ENCODE measurements at regions not wholly inside any gene's neighbourhood (a gene's known extent, or its start where the extent isn't known, plus 50 kb on each side); places are given as distances from the start of the nearest gene placed in this dataset.

DNA sequence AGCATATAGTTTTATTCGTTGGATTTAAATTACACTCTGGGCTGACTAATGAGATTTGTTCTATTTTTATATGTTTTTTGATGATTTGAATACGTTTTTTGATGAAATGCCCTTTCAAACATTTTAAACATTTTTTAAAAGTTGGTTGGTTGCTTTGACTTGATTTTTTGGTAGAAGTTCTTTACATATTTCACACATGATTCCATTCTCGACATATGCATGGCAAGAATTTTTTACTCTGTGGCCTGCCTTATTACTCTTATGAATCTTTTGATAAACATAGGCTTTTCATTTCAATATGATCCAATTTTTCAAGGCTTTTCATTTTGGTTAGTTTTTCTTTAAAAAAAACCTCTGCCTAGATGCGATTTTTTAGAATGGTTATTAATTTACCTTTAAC, 617.0 kb downstream of the RNF144B start (continued):
- TF ChIP-seq, protein P1, sequence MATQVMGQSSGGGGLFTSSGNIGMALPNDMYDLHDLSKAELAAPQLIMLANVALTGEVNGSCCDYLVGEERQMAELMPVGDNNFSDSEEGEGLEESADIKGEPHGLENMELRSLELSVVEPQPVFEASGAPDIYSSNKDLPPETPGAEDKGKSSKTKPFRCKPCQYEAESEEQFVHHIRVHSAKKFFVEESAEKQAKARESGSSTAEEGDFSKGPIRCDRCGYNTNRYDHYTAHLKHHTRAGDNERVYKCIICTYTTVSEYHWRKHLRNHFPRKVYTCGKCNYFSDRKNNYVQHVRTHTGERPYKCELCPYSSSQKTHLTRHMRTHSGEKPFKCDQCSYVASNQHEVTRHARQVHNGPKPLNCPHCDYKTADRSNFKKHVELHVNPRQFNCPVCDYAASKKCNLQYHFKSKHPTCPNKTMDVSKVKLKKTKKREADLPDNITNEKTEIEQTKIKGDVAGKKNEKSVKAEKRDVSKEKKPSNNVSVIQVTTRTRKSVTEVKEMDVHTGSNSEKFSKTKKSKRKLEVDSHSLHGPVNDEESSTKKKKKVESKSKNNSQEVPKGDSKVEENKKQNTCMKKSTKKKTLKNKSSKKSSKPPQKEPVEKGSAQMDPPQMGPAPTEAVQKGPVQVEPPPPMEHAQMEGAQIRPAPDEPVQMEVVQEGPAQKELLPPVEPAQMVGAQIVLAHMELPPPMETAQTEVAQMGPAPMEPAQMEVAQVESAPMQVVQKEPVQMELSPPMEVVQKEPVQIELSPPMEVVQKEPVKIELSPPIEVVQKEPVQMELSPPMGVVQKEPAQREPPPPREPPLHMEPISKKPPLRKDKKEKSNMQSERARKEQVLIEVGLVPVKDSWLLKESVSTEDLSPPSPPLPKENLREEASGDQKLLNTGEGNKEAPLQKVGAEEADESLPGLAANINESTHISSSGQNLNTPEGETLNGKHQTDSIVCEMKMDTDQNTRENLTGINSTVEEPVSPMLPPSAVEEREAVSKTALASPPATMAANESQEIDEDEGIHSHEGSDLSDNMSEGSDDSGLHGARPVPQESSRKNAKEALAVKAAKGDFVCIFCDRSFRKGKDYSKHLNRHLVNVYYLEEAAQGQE (IDR thresholded peaks at IDR 0.05; ENCODE audit: low read depth), result no peak
- no peak for TF ChIP-seq EZH2 (IDR thresholded peaks at IDR 0.05)
- no peak for TF ChIP-seq EZH2phosphoT487 (IDR thresholded peaks at IDR 0.05; ENCODE audit: borderline replicate concordance)
- TF ChIP-seq FOSL1 (IDR thresholded peaks at IDR 0.05; ENCODE audit: low read depth), result no peak

DNA sequence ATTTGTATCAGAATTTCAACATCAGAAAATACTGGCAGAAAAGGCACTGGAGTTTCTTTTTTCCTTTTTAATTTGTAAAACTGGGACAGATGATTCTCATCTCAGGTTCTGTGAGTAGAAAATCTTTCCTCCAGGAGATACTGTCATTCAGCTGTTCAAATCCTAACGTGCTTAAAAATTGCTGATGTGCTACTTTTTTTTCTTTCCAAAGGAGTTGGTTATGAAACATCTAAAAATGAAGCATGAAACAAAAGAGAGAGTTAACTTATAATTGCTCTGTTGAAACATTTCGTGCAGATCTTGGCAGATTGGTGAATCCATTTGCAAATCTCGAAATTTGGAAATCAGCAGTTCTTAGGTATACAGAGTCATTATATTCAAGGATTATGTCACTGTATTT, 622.6 kb downstream of the RNF144B start:
- H3K9me2 ChIP-seq (ENCODE audit: insufficient read depth), result no peaks in the 10 kb centered on the region
- no peak for TF ChIP-seq CBX3 (IDR thresholded peaks at IDR 0.05; ENCODE audit: low read depth)
- RAD21 ChIA-PET (ENCODE audit: low non-redundant PET in 1 of 2, low total read pairs in 2 of 2, uncharacterized antibody in 2 of 2, unreplicated experiment in 2 of 2), result no interaction called here
- no peak overlapping the region for H3K4me2 ChIP-seq (ENCODE audit: low read length)
- no peaks in the 10 kb centered on the region for H3K79me2 ChIP-seq (ENCODE audit: insufficient read depth, low read length)
- CTCF ChIA-PET, result interaction anchor here (2.0 kb wide), 1 partner anchor 12 kb away, joined by 8 read pairs; no protein-coding TSS in a partner anchor
- no peak overlapping the region for H3K9ac ChIP-seq (ENCODE audit: low read length)
- POLR2A ChIA-PET, result no interaction called here
- no peak overlapping the region for H3K27ac ChIP-seq (ENCODE audit: low read depth, low read length)
- H3K27me3 ChIP-seq (ENCODE audit: insufficient read depth, low read length), result no peaks in the 10 kb centered on the region
- H3K4me1 ChIP-seq (ENCODE audit: control insufficient read depth in 1 of 2, insufficient read depth in 2 of 2, low read length in 2 of 2), result peaks cover 0 to 7% of the 10 kb centered on the region in 2 experiments; a peak in 1 of 4 replicates
- H3K9me3 ChIP-seq (ENCODE audit: control insufficient read depth in 1 of 2, insufficient read depth in 1 of 2, low read depth in 1 of 2, low read length in 2 of 2), result no peaks in the 10 kb centered on the region
- H4K20me1 ChIP-seq (ENCODE audit: insufficient read depth), result no peaks in the 10 kb centered on the region
- H3K36me3 ChIP-seq (ENCODE audit: control insufficient read depth in 1 of 2, insufficient read depth in 2 of 2, low read length in 2 of 2), result no peaks in the 10 kb centered on the region
- no peak for DNase-seq (ENCODE audit: low read depth, low spot score)
- no peak overlapping the region for H3K4me3 ChIP-seq (replicated peaks in 1 of 2; ENCODE audit: low read depth in 1 of 2, low read length in 2 of 2)
- no peak for ATAC-seq
- no TSS peak for BruUV-seq (replicated peaks)
- H2AFZ ChIP-seq (ENCODE audit: low read depth, low read length, poor library complexity, severe bottlenecking), result no peak overlapping the region
- intact Hi-C loops (cut with micrococcal nuclease), result no loop called here
